ENCODE measurements at regions not wholly inside any gene's neighbourhood (a gene's known extent, or its start where the extent isn't known, plus 50 kb on each side); places are given as distances from the start of the nearest gene placed in this dataset.

DNA sequence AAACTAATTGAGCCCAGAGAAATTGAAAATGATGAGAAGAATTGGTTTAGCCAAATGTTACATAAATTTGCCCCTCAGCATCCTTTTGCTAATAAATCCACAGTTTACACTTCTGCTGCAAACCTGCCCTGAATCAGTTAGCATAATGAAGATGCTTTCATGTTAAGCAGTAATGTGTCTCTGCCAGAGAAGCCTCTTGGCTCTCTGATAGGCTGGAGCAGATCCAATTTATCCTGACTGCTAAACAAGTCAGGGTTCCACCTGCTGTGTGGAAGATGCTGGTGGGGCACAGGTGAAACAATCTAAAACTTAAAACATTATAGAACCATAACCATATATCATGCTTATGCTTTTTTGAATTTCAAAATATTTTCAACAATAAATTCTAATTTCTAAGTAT lies 946.8 kb downstream of the OTOL1 start:
- DNase-seq = no peak

GRCh38 chr3:162468791-162469190 lies 972.2 kb downstream of the OTOL1 start:
- no peak for DNase-seq

- no peak for DNase-seq
Measured at GRCh38 chr3:162487138-162487537, 990.5 kb downstream of the OTOL1 start.

- DNase-seq = peak in 1 of 3 donors; percentile 0
Measured at GRCh38 chr3:162489853-162490252, 993.2 kb downstream of the OTOL1 start.

DNA sequence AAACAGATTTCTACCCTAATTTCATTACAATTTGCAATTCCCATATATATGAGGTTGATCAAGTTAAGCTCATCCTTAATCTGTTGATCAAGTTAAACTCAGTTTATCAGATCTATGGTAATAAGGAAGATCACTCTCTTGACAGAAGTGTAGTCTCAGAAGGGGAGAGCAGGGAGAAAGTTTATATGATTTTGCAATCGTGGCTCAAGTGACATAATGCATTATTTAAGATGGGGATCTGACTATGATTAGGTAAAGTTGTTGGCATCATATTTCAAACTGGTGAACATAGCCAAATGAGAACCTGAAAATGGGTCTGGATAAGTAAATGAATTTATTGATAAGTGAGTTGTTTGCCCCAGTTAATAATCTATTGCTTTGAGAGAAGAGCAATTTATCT lies 995.3 kb downstream of the OTOL1 start:
- no peak for DNase-seq

DNA sequence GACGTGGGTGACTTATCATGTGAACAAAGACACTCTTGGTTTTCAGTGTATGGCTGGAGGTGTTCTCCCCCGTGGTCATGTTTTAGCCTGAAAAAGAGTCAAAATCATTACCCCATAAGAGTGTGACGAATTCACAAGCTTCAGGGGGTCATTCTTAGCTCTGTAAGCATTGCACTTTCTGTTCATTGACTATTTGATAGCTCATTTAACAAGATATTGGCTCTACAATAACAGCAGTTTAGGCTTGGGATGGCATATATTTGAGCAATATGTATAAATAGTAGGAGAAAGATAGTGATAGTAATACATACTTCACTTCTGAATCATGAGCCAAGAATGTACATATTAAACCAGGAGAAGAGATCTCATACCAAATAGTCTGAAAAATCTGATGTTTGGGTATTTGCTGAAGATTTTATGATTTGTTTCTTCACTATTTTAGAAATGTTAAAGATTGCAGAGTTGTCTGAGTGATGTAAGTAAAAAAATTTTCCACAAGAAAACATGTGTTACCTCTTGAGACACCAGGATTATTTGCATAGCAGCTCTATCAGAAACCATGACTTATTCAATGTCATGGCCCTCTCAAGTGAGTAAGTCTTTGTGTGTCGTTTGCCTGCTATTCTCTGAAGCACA lies 996.0 kb downstream of the OTOL1 start:
- no peak for DNase-seq

- DNase-seq = no peak
Measured at GRCh38 chr3:162498626-162499025, 1002.0 kb downstream of the OTOL1 start.

- no peak for DNase-seq
Measured at GRCh38 chr3:162507397-162507796, 1010.8 kb downstream of the OTOL1 start.

DNA sequence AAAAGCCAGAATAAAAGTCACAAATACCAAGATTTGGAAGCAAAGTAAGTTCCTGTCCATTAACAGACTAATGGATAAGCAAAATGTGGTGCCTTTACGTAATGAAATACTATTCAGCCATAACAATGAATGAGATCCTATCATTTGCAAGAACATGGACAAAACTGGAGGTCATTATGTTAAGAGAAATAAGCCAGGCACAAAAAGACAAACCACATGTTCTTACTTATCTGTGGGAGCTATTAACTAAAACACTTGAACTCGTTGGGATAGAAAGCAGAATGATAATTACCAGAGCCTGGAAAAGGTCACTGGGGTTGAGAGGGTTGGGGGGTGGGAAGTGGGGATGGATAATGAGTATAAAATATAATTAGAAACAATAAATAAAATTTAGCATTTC lies 1015.9 kb downstream of the OTOL1 start:
- DNase-seq = no peak

DNA sequence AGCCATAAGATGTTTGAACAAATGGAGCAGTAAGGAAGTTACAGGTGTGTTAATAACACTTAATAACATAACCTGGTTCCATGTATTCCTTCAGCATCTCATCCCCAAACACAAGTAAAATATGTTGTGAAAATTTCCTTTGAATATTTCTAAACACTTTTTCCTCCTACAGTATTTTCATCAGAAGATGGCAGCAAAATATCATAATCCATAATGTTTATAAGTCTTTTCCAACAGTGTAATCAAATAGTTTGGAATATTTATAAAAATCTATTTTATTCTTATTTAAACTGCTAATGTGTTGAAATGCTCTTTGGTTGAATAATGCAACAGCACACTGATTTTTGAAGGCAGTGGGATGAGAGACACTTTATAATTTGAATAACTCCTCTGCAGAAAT lies 1020.5 kb downstream of the OTOL1 start:
- DNase-seq = no peak

- DNase-seq = no peak
Measured at GRCh38 chr3:162521669-162522068, 1025.1 kb downstream of the OTOL1 start.

- DNase-seq = no peak
Measured at GRCh38 chr3:162525066-162525742, 1028.6 kb downstream of the OTOL1 start.

- no peak for DNase-seq
Measured at GRCh38 chr3:162525771-162526170, 1029.2 kb downstream of the OTOL1 start.

DNA sequence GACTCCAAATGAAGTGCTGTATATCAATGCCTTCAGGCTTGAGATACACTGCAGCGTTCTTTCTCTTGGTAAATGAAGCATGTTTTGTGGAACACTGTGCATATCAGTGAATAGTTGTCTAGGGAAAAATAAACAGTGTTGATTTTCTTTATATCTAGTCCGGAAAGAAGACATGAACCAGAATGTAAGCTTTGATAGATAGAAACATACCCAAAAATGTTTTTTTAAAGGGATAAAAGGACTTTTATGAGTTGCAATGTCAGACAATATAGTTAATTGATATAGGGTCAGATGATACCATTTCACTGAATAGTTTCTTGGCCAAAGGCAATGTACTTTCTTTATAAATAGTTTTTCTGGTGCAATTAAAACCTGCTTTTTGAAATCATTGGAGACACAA lies 1037.8 kb downstream of the OTOL1 start:
- no peak for DNase-seq

DNA sequence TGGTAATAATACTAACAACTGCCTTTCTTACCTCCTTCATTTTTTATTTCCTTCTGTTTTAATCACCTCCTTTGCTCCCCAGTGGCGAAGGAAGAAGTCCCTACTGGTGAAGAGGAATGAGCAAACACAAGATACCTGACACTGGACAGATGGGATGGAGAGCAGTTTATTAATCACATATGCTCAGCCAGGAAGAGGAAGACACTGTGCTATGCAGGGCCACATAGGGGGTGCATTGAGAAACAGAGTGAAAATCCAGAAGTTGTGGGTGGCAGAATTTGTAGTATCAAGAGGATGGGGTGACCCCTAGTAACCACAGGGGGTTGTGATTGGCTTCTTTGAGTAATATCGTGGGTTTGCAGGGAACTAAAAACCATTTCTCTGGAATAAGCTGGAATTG lies 1041.9 kb downstream of the OTOL1 start:
- DNase-seq = no peak

DNA sequence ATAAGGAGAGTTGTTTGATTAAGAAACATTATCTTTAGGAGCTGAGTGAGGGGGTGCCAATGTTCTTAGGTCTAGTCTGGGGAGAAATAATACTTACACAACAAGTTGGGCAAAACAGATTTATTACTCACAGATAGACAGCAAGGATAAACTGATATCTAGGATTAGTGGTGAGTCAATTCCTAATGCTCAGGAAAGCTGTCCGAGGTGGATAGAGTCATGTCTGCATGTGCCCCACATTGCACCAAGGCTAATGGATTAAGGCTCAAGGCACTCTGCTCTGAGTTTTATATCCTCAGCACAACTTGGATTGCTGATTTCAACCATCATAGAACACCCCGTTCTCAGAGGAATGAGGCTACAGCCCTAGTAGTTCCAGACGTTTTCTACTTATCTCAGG lies 1042.3 kb downstream of the OTOL1 start:
- no peak for DNase-seq

DNA sequence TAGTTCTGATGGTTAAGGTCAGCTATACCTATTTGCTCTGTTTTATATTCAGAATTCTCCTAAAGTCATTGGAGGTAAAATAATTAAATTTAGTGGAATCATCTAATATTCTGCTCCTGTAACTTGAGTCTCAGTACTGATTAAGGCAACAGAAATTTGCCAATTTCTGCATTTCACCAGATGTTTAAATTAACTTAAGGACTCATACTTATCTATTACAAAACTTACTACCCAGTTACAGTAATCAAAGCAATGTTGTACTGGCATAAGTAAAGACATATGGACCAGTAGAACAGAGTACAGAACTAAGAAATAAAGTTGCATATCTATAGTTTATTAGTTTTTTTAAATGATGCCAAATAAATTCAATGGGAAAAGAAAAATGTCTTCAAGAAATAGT lies 1043.8 kb downstream of the OTOL1 start:
- DNase-seq = no peak

GRCh38 chr3:162541923-162542322 lies 1045.3 kb downstream of the OTOL1 start:
- DNase-seq = no peak

- DNase-seq = no peak
Measured at GRCh38 chr3:162544246-162544645, 1047.6 kb downstream of the OTOL1 start.

DNA sequence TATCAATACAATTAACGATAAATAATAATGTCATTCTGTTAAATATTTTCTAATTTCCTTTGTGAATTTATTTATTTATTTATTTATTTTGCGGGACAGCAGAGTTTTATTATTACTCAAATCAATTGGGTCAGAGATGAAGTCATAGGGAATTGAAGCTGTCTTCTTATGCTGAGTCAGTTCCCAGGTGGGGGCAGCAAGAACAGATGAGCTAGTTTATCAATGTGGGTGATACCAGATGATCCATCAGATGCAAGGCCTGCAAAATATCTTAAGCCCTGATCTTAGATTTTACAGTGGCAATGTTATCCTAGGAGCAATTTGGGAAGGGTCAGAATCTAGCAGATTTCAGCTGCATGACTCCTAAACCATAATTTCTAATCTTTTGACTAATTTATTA lies 1050.3 kb downstream of the OTOL1 start:
- no peak for DNase-seq

GRCh38 chr3:162547321-162547720 lies 1050.7 kb downstream of the OTOL1 start:
- DNase-seq = no peak

DNA sequence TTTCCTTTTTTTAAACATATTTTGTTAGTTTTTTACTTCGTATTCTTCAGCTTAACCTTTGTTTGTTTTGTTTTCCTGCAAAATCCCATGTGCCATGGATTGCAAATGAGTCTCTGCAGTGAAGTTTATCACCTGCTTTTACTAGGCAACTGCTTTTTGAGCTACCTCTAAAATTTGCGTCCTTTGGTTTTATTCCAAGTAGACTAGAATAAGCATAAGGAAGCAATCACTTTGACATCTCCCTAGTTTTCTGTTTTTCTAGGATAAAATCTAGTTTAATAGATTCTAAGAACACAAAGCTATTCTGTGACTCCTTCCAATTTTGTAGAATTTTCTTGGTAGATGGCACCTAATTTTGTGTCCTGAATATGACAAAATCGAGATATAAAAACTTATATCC lies 1059.2 kb downstream of the OTOL1 start:
- DNase-seq = no peak

DNA sequence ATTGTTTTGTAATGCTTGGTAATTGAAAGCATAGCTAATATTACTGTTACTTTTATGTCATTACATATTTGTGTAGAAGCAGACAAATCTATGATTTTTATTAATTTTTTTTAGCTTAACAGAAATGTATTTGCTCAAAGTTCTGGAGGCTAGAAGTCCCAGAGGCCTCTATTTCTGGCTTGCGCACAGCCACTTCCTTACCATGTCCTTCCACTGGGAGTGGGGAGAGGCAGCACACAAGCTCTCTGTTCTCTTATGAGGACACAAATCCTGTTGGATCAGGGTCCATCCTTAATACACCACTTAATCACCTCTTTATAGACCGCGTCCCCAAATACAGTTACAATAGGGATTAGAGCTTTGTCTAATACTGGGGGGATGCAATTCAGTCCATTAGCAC lies 1061.4 kb downstream of the OTOL1 start:
- no peak for DNase-seq

DNA sequence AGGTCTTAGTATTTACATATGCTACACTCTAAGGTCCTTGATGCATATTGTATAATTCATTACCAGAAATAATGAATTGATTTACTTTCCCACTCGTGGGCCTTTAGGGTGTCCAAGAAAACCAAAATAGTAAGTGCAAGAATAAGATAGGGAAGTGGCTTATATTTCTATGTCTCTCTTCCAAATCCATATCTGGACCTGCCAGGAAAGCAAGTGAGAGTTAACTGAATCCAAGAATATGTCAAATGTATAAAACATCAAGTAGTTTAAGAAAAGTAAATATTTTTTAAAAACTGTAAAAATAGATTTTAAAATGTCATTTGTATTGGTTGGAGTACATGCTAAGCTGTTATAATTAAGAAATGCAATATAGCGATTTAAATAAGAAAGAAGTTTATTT lies 1072.1 kb downstream of the OTOL1 start:
- DNase-seq = no peak

DNA sequence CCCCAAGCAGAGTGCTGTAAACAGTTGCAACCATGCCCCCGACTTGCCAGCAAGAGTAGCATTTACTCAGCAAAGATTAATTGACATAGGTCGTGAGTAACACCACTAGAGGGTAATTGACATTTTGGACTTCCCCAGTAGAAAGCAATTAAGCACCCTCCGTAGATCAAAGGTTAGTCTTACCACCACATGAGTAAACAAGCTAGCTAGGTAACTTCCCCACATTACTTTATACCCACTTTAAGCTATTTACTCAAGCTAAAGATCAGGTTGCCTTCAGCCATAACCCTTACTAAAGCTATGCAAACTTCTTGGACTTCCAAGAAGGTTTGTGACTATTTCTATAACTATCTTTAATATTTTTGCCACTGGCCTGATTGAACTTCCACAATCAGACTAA lies 1072.7 kb downstream of the OTOL1 start:
- DNase-seq = no peak

All from suppressor macrophage treated with lipopolysaccharide for 1 hour (primary cell).